AG04450 (cell line): ENCODE measurements at regions not wholly inside any gene's neighbourhood (a gene's known extent, or its start where the extent isn't known, plus 50 kb on each side); places are given as distances from the start of the nearest gene placed in this dataset.

Source experiments
- CTCF ChIA-PET: fragments of 300-600, 350-600 bp; formaldehyde crosslinking; extraction: SDS; loops from one replicate; lab custom pipeline; 2022; ENCODE audit warnings: antibody characterized with exemption, inconsistent platforms; lab: Charles Lee
- POLR2A ChIA-PET: fragments of 350-600 bp; formaldehyde crosslinking; extraction: SDS; loops from one replicate; lab custom pipeline; 2021; ENCODE audit warnings: antibody characterized with exemption, inconsistent platforms; lab: Yijun Ruan, JAX
- DNase-seq: peaks from one replicate; pipeline ENCODE4 v3.0.0-alpha.2; 2011; ENCODE audit warnings: low read depth, low spot score
- H3K27ac ChIP-seq: one replicate; pipeline ENCODE4 v1.5.1; 2012; ENCODE audit warnings: low read depth, low read length, control low read depth
- H3K27me3 ChIP-seq: one replicate; pipeline ENCODE4 v1.6.0; 2012; ENCODE audit warnings: low read length; ENCODE audit not compliant: control insufficient read depth, insufficient read depth
- H3K4me3 ChIP-seq: 2 replicates; pipeline ENCODE4 v1.5.1; 2011; ENCODE audit warnings: mild to moderate bottlenecking, low read depth, low read length, control low read depth
- H3K9me3 ChIP-seq: 2 replicates; pipeline ENCODE4 v1.5.1; 2012; ENCODE audit warnings: low read length; ENCODE audit not compliant: control insufficient read depth, insufficient read depth
- TF ChIP-seq, protein P1 (sequence below): IDR thresholded peaks from 2 replicates; pipeline ENCODE4 v1.5.1; 2011; ENCODE audit warnings: low read depth, low read length, control low read depth, inconsistent platforms

DNA sequence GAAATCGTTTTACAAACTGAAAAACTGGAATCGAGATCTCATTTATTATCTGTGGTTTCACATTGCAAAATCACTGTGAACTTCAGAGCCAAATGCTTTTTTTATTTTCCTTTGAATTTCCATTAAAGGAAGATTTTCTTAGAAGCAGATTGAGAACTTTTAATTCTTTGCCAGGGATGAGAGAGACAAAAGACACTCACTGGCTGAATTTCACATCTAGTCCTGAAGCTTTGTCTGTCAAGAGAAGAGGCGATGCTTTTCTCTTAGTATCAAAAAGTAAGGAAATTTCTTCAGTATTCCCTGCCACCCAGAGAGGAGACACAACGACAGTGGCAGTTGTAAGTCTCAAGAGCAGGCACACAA is 141.8 kb downstream of the TMEM200A start:
- H3K27me3 ChIP-seq, result no peaks in the 10 kb centered on the region
- CTCF ChIA-PET, result no interaction called here
- POLR2A ChIA-PET, result no interaction called here
- TF ChIP-seq, protein P1, sequence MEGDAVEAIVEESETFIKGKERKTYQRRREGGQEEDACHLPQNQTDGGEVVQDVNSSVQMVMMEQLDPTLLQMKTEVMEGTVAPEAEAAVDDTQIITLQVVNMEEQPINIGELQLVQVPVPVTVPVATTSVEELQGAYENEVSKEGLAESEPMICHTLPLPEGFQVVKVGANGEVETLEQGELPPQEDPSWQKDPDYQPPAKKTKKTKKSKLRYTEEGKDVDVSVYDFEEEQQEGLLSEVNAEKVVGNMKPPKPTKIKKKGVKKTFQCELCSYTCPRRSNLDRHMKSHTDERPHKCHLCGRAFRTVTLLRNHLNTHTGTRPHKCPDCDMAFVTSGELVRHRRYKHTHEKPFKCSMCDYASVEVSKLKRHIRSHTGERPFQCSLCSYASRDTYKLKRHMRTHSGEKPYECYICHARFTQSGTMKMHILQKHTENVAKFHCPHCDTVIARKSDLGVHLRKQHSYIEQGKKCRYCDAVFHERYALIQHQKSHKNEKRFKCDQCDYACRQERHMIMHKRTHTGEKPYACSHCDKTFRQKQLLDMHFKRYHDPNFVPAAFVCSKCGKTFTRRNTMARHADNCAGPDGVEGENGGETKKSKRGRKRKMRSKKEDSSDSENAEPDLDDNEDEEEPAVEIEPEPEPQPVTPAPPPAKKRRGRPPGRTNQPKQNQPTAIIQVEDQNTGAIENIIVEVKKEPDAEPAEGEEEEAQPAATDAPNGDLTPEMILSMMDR, result no peak
- no peak overlapping the region for H3K27ac ChIP-seq
- DNase-seq, result no peak
- peaks cover 3% of the 10 kb centered on the region; the same call in 1 of the 2 replicates for H3K9me3 ChIP-seq
- H3K4me3 ChIP-seq, result no peak overlapping the region

DNA sequence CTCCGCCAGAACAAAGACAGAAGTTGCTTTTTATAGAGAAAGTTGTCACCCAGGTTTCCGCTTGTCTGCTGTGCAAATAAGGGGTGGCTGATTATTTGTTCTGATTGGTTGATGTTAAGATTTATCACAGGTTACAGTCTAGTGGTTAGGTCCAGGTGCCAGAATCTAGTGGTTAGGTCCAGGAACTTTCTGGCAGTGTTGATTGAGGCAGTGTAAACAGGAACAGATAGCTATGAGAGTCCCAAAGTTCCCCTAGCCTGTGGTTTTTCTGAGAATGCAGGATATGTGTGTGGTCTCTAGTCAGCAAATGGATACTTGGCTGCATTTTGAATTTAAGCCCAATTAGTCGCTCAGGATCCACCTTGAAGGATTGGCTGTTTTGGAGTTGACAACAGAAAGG is 148.0 kb downstream of the TMEM200A start:
- H3K9me3 ChIP-seq, result peaks cover 3% of the 10 kb centered on the region; the same call in 1 of the 2 replicates
- no peak overlapping the region for H3K4me3 ChIP-seq
- no peak overlapping the region for H3K27ac ChIP-seq
- TF ChIP-seq, protein P1, result no peak
- CTCF ChIA-PET, result no interaction called here
- H3K27me3 ChIP-seq, result no peaks in the 10 kb centered on the region
- POLR2A ChIA-PET, result no interaction called here
- DNase-seq, result no peak

DNA sequence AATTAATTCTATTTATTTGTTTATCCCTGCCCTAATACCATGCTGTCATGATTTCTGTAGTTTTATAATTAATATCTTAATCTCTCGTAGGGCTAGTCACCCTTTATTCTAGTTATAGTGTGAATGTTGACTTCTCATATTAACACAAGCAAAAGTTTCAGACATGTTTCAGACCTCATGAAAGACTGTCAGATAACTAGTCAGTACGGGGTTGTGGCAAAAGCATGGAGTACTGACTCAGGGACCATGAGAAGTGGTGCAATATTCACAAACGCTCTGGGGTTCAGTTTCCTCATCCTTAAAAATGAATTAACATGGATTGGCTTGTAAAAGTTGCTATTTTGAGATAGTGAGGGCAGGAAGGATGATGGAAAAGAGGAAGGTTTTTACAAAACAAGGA is 148.9 kb downstream of the TMEM200A start:
- no peaks in the 10 kb centered on the region for H3K27me3 ChIP-seq
- TF ChIP-seq, protein P1, result no peak
- DNase-seq, result no peak
- POLR2A ChIA-PET, result no interaction called here
- H3K9me3 ChIP-seq, result peaks cover 3% of the 10 kb centered on the region; the same call in 1 of the 2 replicates
- H3K4me3 ChIP-seq, result no peak overlapping the region
- CTCF ChIA-PET, result no interaction called here
- no peak overlapping the region for H3K27ac ChIP-seq

DNA sequence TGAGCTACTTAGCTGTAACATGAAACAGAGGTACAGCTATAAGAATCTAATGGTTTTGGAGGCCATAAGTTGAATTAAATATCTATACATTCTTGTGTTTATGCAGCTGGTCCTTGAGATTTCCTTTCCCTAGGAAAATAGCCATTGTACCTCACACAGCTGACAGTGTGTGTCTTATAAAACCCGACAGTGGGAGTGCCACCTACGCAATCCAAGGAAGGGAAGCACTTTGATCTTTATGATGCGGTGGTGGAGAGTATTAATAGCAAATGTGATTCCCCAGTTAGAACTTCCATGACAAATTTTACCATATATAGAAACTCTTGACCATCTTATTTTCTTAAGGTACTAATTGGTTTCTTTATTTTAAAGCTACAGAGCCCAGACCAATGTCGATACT is 149.5 kb downstream of the TMEM200A start:
- POLR2A ChIA-PET, result no interaction called here
- no peak overlapping the region for H3K4me3 ChIP-seq
- H3K27me3 ChIP-seq, result no peaks in the 10 kb centered on the region
- H3K27ac ChIP-seq, result no peak overlapping the region
- TF ChIP-seq, protein P1, result no peak
- H3K9me3 ChIP-seq, result peaks cover 2% of the 10 kb centered on the region; the same call in 1 of the 2 replicates
- DNase-seq, result no peak
- CTCF ChIA-PET, result no interaction called here

DNA sequence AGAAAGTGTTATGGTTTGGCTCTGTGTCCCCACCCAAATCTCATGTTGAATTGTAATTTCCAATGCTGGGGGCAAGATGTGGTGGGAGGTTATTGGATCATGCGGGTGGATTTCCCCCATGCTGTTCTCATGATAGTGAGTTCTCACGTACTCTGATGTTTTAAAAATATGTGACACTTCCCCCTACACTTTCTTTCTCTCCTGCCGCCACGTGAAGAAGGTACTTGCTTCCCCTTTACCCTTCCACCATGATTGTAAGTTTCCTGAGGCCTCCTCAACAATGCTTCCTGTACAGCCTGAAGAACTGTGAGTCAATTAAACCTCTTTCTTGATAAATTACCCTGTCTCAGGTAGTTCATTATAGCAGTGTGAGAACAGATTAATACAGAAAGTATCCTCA is 150.8 kb downstream of the TMEM200A start:
- CTCF ChIA-PET, result no interaction called here

More for the DNA sequence above, 150.8 kb downstream of the TMEM200A start:
- no peak overlapping the region for H3K27ac ChIP-seq
- no peak for DNase-seq
- TF ChIP-seq, protein P1, result no peak
- H3K27me3 ChIP-seq, result no peaks in the 10 kb centered on the region
- H3K4me3 ChIP-seq, result no peak overlapping the region
- no peaks in the 10 kb centered on the region for H3K9me3 ChIP-seq
- POLR2A ChIA-PET, result no interaction called here
